ENCODE measurements at regions not wholly inside any gene's neighbourhood (a gene's known extent, or its start where the extent isn't known, plus 50 kb on each side); places are given as distances from the start of the nearest gene placed in this dataset.

DNA sequence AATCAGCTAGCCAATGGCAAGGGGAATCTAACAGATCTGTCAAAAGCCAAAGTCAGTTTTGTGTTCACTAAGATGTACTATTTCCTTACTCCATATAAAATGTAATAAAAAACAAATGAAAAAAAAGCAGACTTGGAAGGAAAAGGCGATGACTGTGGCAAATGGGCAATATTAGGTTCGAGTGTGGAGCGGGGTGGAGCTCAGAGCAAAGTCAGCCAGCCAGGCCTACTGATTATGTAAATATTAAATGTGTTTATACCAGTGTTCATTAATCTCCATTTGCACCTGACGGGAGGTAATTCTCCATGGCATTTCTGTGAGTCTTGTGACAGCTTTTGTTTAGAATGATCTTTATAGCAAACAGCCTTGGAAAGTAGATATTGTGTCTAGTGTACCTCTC, 96.2 kb upstream of the KCNMB2 start:
- DNase-seq = no peak

DNA sequence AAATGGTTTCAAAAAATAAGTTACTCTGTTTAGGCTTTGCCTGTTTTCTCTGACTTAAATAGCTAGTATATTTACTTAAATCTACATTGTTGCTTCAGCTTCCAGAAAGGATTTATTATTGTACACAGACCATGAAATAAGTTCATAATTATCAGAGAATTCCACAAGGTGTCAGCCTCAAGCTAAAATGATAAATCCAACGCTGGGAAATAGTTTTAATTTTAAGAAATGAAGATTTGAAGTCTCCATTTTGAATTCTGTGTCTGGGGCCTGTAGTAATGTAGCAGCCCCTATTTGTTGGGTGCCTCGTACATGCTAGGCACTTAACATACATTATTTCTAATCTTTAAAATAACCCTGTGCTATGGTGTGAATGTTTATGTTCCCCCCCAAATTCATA, 92.6 kb upstream of the KCNMB2 start:
- no peak for DNase-seq

DNA sequence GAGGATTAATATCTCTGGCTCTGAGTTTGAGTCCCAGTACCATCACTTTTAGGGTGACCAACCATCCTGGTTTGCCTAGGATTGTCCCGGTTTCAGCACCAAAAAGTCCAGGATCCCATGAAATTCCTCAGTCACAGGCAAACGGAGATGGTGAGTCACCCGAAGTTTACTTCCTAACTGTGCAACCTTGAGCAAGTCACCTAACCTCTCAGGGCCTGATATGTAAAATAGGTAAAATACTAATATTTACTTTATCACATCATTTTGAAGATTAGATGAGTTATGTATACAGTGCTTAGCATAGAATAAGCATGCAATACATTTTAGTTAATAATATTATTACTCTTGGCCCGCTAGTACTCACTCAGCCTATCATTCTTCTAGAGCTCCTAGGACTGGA, 91.1 kb upstream of the KCNMB2 start:
- DNase-seq = no peak

DNA sequence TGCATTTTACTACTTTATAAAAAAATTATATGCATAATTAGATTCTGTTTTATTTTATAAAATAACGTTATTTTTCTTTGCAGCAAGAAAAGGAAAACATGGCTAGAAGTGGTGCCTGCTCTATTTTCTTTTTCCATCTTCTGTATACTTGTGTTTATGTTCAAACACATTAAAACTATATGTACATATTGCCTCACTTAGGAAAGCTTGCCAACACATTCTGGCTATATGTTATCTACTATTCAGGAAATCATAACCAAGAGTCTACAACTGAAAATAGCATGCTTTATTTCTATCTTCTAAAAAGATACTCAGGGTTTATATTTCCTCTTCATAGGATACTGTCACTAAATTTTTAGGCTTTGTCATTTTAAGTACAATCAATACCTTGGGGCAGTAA, 90.2 kb upstream of the KCNMB2 start:
- no peak for DNase-seq

DNA sequence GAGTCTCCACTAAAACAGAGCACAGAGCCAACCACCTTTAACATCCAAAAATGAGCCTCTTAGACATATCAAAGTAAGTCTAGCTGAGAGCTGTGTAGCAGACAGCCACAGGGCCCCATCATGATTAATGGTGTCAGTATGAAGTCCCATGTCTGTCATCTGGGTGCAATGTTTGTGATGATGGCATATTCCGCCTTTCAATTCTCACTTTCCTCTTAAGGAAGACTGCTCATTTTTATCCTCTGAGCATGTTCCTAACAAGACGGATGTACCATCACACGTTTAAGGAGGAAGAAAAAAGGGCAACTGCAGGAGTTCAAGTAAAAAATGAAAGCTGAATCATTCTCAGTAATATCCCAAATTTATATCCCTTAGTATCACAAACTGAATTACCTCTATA, 85.8 kb upstream of the KCNMB2 start:
- DNase-seq = no peak

DNA sequence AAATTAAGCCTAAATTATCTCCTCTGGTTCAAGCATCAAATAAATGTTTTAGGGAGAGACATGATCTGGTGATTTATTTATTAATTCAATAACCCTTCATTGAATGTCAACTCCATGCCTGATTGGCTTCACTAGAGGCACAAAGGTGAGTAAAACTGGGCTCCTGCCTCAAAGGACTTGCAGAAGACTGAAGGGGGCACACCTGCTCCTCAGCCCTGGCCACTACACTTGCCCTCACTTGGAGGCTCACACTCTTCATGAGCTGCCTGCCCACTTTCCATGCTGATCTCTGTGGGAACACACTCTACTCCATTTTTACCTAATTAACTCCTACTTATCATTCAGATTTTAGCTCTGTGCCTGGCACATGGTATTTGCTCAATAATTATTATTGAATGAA, 84.4 kb upstream of the KCNMB2 start:
- DNase-seq = no peak

DNA sequence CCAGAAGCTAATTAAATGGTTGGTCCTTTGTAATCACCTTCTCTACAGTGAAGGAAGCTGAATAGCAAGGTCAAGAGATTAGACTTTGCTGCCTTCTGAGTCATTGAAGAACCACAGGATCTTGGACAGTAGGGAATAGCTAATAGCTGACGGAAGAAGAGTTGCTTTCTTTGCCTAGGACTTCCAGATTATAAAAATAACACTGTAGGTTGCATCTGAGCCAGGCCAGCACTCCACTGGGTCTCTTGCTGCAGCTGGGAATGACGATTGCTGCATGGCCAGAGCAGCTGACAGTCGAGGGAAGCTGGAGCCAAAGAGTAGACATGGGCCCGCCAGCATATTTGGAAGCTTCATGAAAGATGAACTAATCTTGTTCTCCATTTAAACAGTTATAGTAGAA, 81.5 kb upstream of the KCNMB2 start:
- peak; percentile 85 for DNase-seq

DNA sequence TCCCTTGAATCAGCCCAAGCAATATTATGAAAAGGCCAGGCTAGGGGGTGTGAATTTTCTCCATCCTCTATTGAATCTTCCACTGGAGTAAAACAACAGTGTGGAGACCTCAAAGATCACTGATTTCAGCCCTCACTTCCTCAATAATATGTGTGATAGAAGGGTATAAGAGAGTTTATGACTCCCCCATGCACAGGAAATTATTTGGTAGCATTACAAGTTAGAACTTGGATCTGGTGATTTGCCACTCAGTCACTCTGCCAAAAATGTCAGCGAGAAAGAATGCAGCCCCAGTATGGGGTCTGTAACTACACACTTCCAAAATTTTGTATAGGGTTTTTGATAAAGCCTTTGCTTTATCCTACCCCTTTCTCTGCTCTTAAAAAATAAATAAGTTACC, 81.0 kb upstream of the KCNMB2 start:
- no peak for DNase-seq

DNA sequence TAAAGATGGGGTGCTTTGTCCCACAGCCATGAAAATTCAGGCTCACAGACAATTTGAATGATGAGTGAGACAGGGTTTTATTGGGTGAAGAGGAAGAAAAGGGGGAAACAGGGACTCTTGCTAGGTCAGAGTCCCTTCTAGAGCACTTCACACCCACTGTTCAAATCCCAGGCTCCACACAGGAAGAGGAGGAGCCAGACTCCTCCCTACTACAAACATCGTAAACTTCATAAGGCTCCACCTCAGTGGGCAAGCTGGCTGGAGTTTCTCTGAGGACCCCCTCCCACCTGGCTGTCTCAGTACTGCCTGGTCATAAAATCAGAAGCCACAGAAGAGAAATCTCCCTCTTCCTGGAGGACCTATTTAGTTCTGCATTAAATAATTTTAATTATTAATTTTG, 80.3 kb upstream of the KCNMB2 start:
- DNase-seq = no peak

DNA sequence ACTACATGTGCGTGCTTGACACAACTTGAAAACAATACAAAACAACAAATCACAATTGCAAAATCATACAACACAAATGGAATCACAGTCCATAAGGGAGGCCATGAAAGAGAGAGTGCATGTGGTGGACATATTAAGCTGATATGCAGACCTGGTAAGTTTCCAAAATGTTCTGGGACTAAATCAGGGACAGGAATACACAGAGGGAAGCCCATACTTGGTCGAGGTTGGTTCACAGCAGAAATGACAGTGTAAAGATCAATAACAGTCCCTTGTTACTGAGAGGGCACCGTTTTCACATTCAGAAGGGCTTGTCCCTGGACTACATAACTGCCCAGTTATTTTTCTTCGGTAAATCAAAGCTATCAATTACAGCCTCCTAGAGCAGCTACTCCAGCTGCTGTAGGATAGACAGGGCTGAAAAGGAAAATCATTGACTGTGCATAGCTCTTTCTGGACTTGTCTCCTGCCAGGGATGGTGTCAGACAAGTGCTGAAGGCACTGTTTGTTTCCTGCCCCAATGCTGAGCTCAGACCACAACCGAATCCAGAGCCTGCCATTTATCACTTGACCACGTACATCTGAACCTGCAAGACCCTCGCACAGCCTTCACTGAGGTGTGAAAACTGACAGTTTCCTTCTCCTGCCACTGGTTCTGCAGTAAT, 79.5 kb upstream of the KCNMB2 start:
- no peak for DNase-seq

DNA sequence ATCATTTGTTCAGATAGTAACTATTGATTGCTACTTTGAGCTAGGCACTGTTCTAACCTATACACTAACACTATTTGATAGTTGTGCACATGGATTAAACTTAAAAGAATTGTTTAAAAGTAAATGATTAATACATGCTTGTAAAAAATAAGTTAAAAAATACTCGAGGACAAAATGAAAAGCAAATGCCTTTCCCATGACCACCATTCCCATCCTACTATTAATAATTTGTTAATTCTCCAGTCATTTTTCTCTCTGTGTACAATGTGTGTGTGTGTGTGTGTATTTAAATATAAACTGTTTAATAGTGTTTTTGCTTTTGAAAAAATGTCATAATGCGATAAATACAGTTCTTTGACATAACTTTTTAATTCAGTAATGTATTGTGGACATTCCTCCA, 78.7 kb upstream of the KCNMB2 start:
- no peak for DNase-seq

DNA sequence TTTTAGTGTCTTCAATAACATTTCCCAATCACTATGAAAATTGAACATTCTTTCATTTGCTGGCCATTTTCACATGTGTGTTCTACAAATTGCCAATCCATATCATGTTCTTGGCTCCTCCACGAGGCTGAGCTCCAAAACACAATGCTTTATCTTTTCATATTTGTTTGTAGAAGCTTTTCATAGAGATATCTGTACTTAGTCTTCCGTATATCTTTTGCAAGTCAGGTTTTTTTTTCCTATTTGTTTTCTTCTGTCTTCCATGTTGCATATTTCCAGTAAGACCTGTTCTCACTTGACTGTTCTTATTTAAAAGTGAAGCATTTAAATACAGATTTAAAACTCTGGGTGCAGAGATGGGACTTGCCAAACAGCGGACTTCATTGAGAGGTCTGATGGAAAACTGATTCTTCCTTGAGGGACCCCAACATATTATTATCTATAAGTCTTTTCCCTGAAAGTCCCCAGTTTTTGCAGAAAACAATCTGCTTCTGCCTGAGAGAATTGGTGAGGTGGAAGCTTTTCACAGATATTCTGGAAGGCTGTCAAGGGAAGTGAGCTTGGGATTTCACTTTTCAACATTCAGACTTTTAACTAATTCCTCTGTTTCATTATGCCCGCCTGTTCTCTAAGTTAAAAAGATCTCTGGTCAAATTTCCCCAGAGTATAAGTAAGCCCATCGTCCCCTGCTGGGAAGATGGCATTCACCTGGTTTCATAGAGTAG, 77.8 kb upstream of the KCNMB2 start:
- DNase-seq = no peak

DNA sequence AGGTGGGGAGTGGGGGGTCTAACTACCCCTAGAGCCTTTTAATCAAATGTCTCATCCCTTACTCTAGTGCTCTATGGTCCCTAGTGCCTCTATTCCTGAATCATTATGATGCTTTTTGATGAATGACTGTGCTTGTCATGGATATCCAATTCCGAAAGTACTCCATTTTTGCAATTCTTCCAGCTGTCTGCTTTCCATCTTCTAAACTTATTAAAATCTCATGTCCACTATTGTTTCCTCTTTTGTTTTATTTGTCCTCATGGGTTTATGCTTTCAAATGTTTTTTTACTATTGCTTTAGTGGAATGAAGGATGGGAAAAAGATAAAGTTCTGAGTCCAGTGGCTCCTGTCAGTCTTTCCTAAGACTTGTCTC, 77.2 kb upstream of the KCNMB2 start:
- DNase-seq = peak; percentile 46

DNA sequence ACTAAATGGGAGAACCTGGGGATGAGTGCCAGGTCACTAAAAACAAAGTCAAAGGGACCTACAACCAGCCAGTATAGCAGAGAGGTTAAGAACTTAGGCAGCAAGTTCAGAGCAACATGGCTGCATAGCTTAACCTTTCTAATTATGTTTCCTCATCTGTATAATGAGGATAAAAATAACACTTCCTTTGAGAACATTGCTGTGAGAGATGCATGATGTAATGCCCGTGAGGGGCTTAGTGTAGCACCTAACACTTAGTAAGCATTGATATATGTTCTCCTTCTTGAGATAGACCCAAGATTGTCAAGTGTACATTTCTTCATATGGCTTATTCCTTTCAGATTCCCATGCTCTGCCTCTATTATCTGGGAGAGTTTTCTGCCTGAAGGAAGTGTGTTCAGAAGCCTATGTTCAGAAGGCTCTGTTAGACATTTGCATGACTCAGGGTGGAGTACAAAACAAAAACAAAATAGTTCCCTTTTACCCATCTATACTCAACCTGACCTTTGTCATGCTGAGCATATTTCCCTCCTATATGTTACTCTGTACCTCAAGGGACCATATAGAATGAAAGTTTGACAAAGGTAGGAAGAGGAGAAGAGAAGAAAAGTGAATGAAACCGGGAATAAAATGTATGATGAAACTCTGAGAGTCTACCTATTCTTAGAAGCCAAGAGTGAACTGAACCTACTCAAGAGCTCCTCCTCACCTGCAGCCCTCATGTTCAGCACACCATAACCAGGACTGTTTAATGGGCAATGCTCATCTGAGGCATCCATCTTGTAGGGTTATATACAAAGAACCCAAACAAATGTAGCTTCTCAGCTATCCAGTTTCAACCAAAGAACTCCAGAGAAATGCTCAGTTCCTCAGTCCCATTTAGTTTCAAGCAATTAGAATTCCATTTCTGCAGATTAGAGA, 70.7 kb upstream of the KCNMB2 start:
- no peak for DNase-seq

DNA sequence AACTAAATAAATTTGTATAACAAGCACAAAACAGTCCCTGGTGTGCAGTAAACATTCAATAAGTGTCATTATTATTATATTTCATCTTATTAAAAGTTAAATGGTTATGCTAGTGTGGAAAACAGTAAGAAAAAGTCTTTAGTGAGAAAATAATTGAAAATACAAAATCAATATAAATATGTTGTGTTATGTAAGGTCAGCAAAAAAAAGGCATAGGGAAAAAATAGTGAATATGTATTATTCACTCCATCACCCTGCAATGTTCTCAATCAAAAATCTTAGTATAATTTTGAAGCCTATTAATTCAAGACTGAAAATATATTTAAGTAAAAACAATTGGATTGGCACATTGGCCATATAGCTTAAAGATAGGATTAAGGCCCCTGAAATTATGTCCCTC, 63.3 kb upstream of the KCNMB2 start:
- no peak for DNase-seq

DNA sequence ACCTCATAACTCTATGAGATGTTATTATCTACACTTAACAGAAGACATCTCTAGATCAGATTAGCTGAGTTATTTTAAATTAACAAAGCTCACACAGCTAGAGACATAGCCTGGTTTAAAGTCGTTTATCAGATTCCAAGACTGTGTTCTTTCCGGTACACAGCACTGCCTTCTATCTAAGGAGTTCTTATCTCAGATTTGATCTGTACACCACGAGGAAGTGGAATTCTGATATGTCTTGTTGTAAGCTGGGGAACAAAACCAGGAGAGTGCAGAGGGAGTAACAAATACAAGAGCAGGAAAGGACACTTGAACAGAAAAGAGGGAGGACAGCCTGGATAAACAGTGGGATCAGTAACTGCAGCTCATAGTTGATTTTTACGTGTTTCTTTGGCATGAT, 61.7 kb upstream of the KCNMB2 start:
- no peak for DNase-seq

DNA sequence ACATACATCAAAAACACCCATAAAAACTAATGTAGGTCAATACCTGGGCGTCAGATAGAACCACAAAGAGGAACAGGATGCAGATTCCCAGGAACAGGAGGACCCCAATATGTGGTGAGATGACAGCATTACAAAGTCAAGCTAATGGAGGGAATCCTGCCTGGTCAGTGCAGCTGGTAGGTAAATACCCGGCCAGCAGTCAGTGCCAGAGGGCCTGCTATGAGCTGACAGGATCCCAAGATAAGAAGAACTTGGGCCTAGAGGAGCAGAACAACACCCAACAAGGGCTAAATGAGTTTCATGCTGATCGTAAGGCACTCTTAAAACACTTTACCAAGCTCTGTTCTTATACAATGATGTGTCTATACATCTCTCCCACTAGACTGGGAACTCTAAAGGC, 61.2 kb upstream of the KCNMB2 start:
- no peak for DNase-seq

DNA sequence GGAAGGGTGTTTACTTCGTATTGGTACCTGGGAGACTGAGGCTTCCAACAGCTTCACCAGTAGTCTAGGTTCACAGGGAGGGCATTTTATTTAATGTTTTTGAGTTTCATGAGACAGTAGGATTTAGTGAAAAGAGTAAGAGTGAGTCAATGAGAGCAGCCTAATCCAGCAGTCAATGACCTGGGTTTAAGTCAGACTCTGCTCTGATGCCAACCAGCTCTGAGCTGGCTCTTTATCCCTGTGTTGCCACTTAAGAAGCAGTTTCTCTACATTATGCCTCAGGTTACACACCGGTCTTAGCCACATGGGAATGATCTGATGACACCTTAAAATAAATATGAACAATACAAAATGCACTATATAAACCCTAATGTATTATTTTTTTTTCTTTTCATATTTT, 59.4 kb upstream of the KCNMB2 start:
- no peak for DNase-seq

DNA sequence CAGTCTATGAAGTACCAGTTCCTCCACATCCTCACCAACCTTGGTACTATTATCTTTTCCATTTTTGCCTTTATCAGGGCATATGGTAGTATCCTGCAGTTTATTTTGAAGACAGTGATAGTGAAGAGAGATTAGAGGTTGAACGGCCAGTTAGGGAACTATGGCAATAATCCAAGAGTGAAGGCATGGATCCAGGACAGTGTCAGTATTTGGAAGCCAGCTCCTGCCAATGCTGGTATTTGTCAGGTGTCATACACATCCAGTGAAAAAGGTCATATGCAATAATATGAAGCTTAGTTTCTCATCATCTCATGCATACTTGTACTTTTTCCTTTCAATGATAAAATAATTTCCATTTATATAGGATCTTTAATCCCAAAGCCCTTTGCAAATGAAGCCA, 56.8 kb upstream of the KCNMB2 start:
- DNase-seq = no peak

DNA sequence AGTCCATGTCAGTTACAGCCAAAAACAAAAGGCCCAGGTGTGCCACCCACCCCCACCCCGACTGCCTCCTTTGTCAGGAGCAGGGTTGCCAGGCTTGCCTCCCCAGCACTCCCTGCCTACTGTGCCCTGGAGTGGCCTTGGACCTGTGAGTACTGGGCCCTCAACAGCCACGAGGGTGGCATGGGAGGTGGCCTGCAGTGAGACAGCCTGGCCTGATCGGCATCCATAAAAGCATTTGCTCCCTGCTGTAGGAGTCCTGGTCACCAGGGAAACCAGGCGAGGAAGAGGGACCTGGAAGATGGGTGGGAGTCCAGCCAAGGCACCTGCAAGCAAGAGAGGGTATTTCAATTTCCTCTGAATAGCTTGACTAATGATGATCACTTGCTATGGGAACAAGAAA, 56.4 kb upstream of the KCNMB2 start:
- DNase-seq = no peak

DNA sequence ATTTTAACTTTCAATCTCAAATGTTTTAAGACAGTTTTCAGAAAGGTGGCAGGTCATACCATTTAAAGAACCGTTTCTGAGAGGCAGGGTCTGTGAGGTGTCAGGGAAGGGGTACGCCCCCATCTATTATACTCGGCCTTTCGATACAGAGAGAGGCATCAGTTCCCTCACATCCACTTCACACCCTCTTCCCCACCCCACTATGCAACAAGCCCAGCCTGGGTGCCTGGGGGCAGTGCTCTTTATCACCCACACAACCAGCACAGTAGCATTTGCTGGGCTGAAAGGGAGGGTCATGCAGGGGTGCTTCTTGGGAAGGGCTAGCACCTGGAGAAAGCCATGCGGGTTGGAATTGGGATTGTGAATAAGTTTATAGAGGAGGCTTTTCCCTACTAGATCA, 56.0 kb upstream of the KCNMB2 start:
- no peak for DNase-seq

DNA sequence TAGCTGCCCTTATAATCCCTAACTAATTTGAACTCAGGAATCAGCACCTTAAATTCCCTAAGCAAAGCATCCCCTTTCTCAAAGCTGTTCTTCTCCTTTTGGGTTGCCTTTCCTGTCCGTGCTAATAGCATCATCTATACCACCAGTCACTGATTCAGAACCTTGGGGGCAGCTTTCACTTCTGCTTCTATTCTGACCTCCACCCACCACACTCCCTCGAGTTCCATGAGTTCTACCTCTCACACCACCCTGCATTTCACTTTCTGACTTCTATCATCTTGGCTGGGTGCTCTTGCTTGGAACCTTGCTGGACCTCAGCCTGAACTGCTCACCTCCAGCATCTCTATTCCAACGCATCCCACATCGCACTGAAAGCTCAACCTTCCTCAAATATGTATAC, 55.4 kb upstream of the KCNMB2 start:
- no peak for DNase-seq

DNA sequence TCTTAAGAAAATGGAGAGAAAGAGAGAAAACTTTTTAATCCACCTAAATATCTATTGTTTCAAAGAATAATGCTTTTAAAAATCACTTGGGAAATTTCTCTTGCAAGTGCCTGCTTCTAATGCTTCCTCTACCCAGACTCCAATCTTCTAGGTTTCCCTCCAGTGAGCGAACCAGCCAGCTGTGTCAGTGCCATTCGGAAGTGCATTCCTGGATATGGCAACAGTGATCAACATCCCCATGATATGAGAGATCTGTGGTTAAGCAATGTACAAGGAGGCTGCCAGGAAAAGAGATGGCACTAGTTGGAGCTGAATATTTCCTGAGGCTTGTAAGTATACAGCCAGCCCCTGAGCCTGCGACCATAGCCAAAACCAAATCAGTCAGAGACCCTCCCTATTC, 53.3 kb upstream of the KCNMB2 start:
- DNase-seq = no peak

DNA sequence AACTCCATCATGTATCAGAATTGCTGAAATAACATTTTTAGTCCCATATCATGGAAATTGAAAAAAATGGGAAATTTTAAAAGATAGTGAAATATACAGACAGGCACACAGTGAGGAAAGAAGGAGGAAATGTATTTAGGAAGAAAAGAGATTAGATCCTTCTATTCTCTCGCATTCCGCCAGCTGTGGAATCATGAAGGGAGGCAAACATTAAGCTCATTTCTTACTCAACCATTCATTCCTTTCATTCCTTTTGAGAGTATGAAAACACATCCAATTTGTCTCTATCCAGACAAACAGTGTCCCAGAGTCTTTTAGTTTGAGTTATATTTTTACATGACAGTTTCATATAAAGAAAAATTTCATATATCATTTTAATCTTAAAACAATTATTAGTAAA, 52.5 kb upstream of the KCNMB2 start:
- no peak for DNase-seq

Measured in hindlimb muscle (tissue), 1 donor.